Adipose tissue (tissue), 3 donors: ENCODE measurements at regions not wholly inside any gene's neighbourhood (a gene's known extent, or its start where the extent isn't known, plus 50 kb on each side); places are given as distances from the start of the nearest gene placed in this dataset.
"Not testable (repeated sequence)": the region's sequence is repeated elsewhere in the genome, so short reads cannot be mapped to it uniquely, and the experiment has no call there.

ENCODE experiments used
- H3K27ac ChIP-seq: one replicate; pipeline ENCODE4 v1.5.1; 2013; ENCODE audit warnings: low read depth, low read length
- WGBS, 3 donors: extraction: QIAGEN DNeasy Blood & Tissue Kit; methylation state at CpG; one replicate each; pipeline ENCODE4 v1.1.7; 2013; 5-methylcytosine and 5-hydroxymethylcytosine counted together
- donor health status: healthy with polysubstance abuse.
- donor health status: Bipolar disorder and iron deficiency.
- donor health status: healthy.

- no peak overlapping the region for H3K27ac ChIP-seq
- 80 to 91% (median 87%) methylated on average over 5 of the region's 5 CpGs for WGBS, 3 donors
Measured at GRCh38 chr9:106019702-106020101, 325.4 kb downstream of the TMEM38B start.

GRCh38 chr9:106020186-106020585, 325.8 kb downstream of the TMEM38B start:
- no peak overlapping the region for H3K27ac ChIP-seq
- WGBS, 3 donors = 97 to 100% (median 98%) methylated on average over 2 of the region's 2 CpGs

GRCh38 chr9:106023455-106023854, 329.1 kb downstream of the TMEM38B start:
- no peak overlapping the region for H3K27ac ChIP-seq
- WGBS, 3 donors = 76 to 89% (median 88%) methylated on average over 2 of the region's 2 CpGs

- WGBS, 3 donors = 44 to 72% (median 64%) methylated on average over 4 of the region's 4 CpGs
- no peak overlapping the region for H3K27ac ChIP-seq
Measured at GRCh38 chr9:106025453-106025852, 331.1 kb downstream of the TMEM38B start.

GRCh38 chr9:106030146-106030545, 335.8 kb downstream of the TMEM38B start:
- 65 to 88% (median 82%) methylated on average over 3 of the region's 3 CpGs for WGBS, 3 donors
- not testable (repeated sequence) for H3K27ac ChIP-seq

GRCh38 chr9:106032978-106033377, 338.6 kb downstream of the TMEM38B start:
- 44 to 83% (median 76%) methylated on average over 3 of the region's 3 CpGs for WGBS, 3 donors
- no peak overlapping the region for H3K27ac ChIP-seq

- no peak overlapping the region for H3K27ac ChIP-seq
Measured at GRCh38 chr9:106035806-106036205, 341.5 kb downstream of the TMEM38B start.

- no peak overlapping the region for H3K27ac ChIP-seq
- 68 to 79% (median 70%) methylated on average over 1 of the region's 1 CpG for WGBS, 3 donors
Measured at GRCh38 chr9:106038266-106039001, 344.1 kb downstream of the TMEM38B start.

- WGBS, 3 donors = 74 to 92% (median 92%) methylated on average over 5 of the region's 5 CpGs
- H3K27ac ChIP-seq = no peak overlapping the region
Measured at GRCh38 chr9:106039151-106039935, 345.0 kb downstream of the TMEM38B start.

GRCh38 chr9:106041920-106042319, 347.6 kb downstream of the TMEM38B start:
- 91 to 100% (median 92%) methylated on average over 1 of the region's 1 CpG for WGBS, 3 donors
- H3K27ac ChIP-seq = not testable (repeated sequence)

- WGBS, 3 donors = 59 to 76% (median 74%) methylated on average over 3 of the region's 3 CpGs
Measured at GRCh38 chr9:106051545-106051944, 357.2 kb downstream of the TMEM38B start.

GRCh38 chr9:106052166-106052565, 357.8 kb downstream of the TMEM38B start:
- no peak overlapping the region for H3K27ac ChIP-seq
- 52 to 77% (median 77%) methylated on average over 2 of the region's 2 CpGs for WGBS, 3 donors

More at GRCh38 chr9:106051545-106051944, 357.2 kb downstream of the TMEM38B start:
- H3K27ac ChIP-seq = no peak overlapping the region

- 59 to 74% (median 61%) methylated on average over 2 of the region's 2 CpGs for WGBS, 3 donors
- no peak overlapping the region for H3K27ac ChIP-seq
Measured at GRCh38 chr9:106052735-106053134, 358.4 kb downstream of the TMEM38B start.

- H3K27ac ChIP-seq = no peak overlapping the region
Measured at GRCh38 chr9:106056328-106056727, 362.0 kb downstream of the TMEM38B start.

- WGBS, 3 donors = 87 to 90% (median 89%) methylated on average over 8 of the region's 8 CpGs
- no peak overlapping the region for H3K27ac ChIP-seq
Measured at GRCh38 chr9:106058460-106058859, 364.1 kb downstream of the TMEM38B start.

GRCh38 chr9:106059886-106060285, 365.5 kb downstream of the TMEM38B start:
- WGBS, 3 donors = 76 to 92% (median 87%) methylated on average over 8 of the region's 8 CpGs
- H3K27ac ChIP-seq = no peak overlapping the region

- H3K27ac ChIP-seq = no peak overlapping the region
Measured at GRCh38 chr9:106060885-106061284, 366.5 kb downstream of the TMEM38B start.

- no peak overlapping the region for H3K27ac ChIP-seq
Measured at GRCh38 chr9:106062250-106062649, 367.9 kb downstream of the TMEM38B start.

GRCh38 chr9:106065136-106065535, 370.8 kb downstream of the TMEM38B start:
- no peak overlapping the region for H3K27ac ChIP-seq
- 71 to 86% (median 86%) methylated on average over 3 of the region's 3 CpGs for WGBS, 3 donors
